M059J (cell line): ENCODE measurements at regions not wholly inside any gene's neighbourhood (a gene's known extent, or its start where the extent isn't known, plus 50 kb on each side); places are given as distances from the start of the nearest gene placed in this dataset.
"Not testable (repeated sequence)": the region's sequence is repeated elsewhere in the genome, so short reads cannot be mapped to it uniquely, and the experiment has no call there.

Experiments used
- DNase-seq: peaks from one replicate; pipeline ENCODE4 v3.0.0-alpha.2; 2012; ENCODE audit warnings: low read depth

- no peak for DNase-seq
Measured at GRCh38 chr9:13444245-13445102, 165.0 kb upstream of the MPDZ start.

- DNase-seq = no peak
Measured at GRCh38 chr9:13443346-13444244, 164.1 kb upstream of the MPDZ start.

GRCh38 chr9:13439685-13440476 is 160.4 kb upstream of the MPDZ start:
- DNase-seq = no peak

GRCh38 chr9:13437866-13438265 is 158.4 kb upstream of the MPDZ start:
- DNase-seq = no peak

- DNase-seq = no peak
Measured at GRCh38 chr9:13436591-13436990, 157.1 kb upstream of the MPDZ start.

GRCh38 chr9:13433453-13433852 is 154.0 kb upstream of the MPDZ start:
- DNase-seq = not testable (repeated sequence)

- DNase-seq = peak; percentile 8
Measured at GRCh38 chr9:13432904-13433303, 153.4 kb upstream of the MPDZ start.

- no peak for DNase-seq
Measured at GRCh38 chr9:13431692-13432091, 152.2 kb upstream of the MPDZ start.

GRCh38 chr9:13431222-13431536 is 151.7 kb upstream of the MPDZ start:
- DNase-seq = no peak

- DNase-seq = no peak
Measured at GRCh38 chr9:13430368-13431221, 151.1 kb upstream of the MPDZ start.

- DNase-seq = no peak
Measured at GRCh38 chr9:13429301-13430190, 150.1 kb upstream of the MPDZ start.

- DNase-seq = no peak
Measured at GRCh38 chr9:13428766-13429165, 149.3 kb upstream of the MPDZ start.

GRCh38 chr9:13427587-13427986 is 148.1 kb upstream of the MPDZ start:
- peak; percentile 48 for DNase-seq

- no peak for DNase-seq
Measured at GRCh38 chr9:13426606-13427005, 147.1 kb upstream of the MPDZ start.

GRCh38 chr9:13424872-13425271 is 145.4 kb upstream of the MPDZ start:
- DNase-seq = no peak

GRCh38 chr9:13424204-13424603 is 144.7 kb upstream of the MPDZ start:
- peak; percentile 15 for DNase-seq

GRCh38 chr9:13414349-13414748 is 134.9 kb upstream of the MPDZ start:
- no peak for DNase-seq

GRCh38 chr9:13412331-13412730 is 132.8 kb upstream of the MPDZ start:
- DNase-seq = no peak

GRCh38 chr9:13411791-13412190 is 132.3 kb upstream of the MPDZ start:
- DNase-seq = no peak

GRCh38 chr9:13410566-13411031 is 131.1 kb upstream of the MPDZ start:
- peak; percentile 77 for DNase-seq
